ENCODE measurements at regions not wholly inside any gene's neighbourhood (a gene's known extent, or its start where the extent isn't known, plus 50 kb on each side); places are given as distances from the start of the nearest gene placed in this dataset.

GRCh38 chr6:167557675-167558074 lies 232.8 kb downstream of the TTLL2 start:
- TF ChIP-seq ADNP (tag; IDR thresholded peaks at IDR 0.05) (no peak), SIN3B (IDR thresholded peaks at IDR 0.05; ENCODE audit: low read depth) (no peak), NEUROD1 (IDR thresholded peaks at IDR 0.05; ENCODE audit: borderline replicate concordance, low read depth, low read length, partially characterized antibody) (no peak), POLR2AphosphoS5 (IDR thresholded peaks at IDR 0.05; ENCODE audit: control insufficient read depth, insufficient read depth, low read depth, low read length) (no peak), RNF219 (CRISPR knock-in tag; IDR thresholded peaks at IDR 0.05) (no peak), CTCF (IDR thresholded peaks at IDR 0.05 in 2 of 3, conservative IDR thresholded peaks at IDR 0.05 in 1 of 3; ENCODE audit: insufficient read depth in 2 of 3, low read depth in 1 of 3, low read length in 3 of 3) (no peak), EP300 (IDR thresholded peaks at IDR 0.05; ENCODE audit: low read length) (no peak), ZFP36 (IDR thresholded peaks at IDR 0.05; ENCODE audit: low read depth, low read length, partially characterized antibody) (no peak)
